Anterior cingulate cortex (tissue), 58 donors: ENCODE measurements at regions not wholly inside any gene's neighbourhood (a gene's known extent, or its start where the extent isn't known, plus 50 kb on each side); places are given as distances from the start of the nearest gene placed in this dataset.

ENCODE experiments used
- DNase-seq, 58 donors: peaks; one replicate each; lab custom pipeline; 2025; lab: John Stamatoyannopoulos, UW

GRCh38 chr5:8034852-8035251 lies 165.9 kb downstream of the MTRR start:
- no peak for DNase-seq

GRCh38 chr5:8048920-8049319 lies 180.0 kb downstream of the MTRR start:
- no peak for DNase-seq

- no peak for DNase-seq
These were observed 181.7 kb downstream of the MTRR start for GRCh38 chr5:8050616-8051175.

DNA sequence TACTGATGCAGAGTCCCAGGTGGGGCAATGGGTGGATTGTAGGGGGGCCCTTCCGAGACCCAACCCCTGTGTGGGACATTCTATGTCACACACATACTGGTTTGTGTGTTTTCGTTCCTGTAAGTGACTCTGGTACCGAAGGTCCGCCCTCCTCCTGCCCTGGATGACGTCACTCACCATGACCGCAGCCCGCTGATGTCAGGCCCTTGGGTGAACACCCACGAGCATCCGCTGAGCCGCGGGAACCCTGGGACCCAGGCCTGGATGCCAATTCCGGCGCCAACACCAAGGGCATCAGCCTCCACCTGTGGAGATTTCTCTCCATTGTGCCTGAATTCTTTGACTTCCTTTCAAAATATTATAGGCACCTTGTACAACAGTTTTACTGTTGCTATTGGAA lies 184.3 kb downstream of the MTRR start:
- no peak for DNase-seq

GRCh38 chr5:8057769-8058168 lies 188.8 kb downstream of the MTRR start:
- DNase-seq, result peak in 2 of 58 donors; percentile 13 to 18

- DNase-seq, result no peak
These were observed 189.8 kb downstream of the MTRR start for GRCh38 chr5:8058616-8059190.

- no peak for DNase-seq
These were observed 190.4 kb downstream of the MTRR start for GRCh38 chr5:8059337-8059736.

GRCh38 chr5:8060235-8060952 lies 191.4 kb downstream of the MTRR start:
- DNase-seq, result no peak

DNA sequence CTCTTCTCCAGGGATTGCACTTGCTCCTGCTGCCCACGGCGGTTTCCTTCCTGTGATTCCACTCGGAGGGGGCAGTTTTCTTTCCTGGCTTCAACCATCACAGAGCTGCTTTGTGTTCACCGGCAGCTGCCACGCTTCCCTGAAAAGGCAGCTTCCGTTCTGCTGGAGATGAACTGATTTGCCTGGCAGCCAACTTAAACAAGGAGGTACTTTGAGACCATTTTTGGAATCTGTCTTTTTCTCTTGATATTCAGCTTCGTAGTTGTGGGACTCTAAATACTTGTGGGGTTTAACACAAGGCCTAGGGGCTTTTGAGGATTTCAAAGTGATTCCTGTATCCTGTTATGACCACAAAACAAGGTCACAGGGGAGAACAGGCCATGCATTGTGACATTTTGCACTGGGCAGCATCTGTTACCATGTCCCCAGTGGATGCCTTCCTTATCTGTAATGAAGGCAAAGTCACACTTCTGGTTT lies 192.0 kb downstream of the MTRR start:
- DNase-seq, result peak in 30 of 58 donors; percentile 5 to 47 (median 23)

- DNase-seq, result no peak
These were observed 193.6 kb downstream of the MTRR start for GRCh38 chr5:8062521-8062920.

GRCh38 chr5:8068078-8068477 lies 199.1 kb downstream of the MTRR start:
- no peak for DNase-seq

DNA sequence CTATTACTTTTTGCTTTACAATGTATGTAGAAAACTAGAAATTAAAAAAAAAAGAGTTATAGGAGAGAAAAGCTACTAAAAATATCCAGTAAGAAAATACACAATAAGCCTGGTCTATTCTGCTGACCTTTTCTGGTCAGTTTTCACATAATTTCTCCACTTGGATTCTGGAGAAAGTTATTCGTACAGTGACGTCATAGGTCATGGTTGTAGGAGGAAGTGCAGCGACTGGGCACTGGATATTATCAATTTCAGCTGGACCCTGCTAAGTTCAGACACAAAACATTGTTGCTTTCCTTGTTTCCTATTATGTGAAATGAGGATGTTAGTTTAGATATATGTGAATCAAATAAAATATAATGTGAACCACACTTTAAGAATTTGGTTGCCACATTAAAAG lies 201.2 kb downstream of the MTRR start:
- no peak for DNase-seq

DNA sequence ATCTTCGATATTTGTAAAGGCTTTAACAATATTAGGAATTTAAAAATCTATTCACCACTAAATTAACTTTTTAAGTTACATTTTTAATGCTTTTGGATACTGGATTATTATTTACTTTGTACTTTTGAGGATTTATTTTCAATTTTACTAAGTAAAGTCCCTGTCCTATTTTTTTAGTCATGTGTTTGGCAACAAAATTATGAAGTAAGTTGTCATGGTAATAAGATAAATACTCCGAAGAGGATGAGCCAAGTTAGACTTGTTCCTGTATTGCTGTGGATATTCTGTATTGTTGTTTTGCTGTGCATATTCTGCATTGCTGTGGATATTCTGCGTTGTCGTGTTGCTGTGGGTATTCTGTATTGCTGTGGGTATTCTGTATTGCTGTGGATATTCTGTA lies 210.1 kb downstream of the MTRR start:
- no peak for DNase-seq

DNA sequence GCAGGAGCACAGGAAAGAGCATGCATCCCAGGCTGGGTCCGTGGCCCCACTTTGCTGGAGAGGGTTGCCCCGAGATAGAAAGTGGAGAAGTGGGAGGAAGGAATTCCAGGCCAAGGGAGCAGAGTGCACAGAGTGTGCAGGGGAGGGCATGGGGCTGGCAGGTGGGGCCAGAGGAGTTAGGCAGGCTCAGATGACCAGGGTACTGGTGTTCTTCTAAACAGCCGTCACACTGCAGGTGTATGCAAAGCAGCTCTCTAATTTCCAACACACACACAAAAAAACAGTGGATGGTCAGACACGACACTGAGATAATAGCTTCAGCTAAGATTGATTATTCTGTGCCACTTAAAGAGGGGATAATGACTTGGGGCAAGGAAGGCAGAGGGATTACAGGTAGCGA lies 212.2 kb downstream of the MTRR start:
- no peak for DNase-seq

- DNase-seq, result no peak
These were observed 224.7 kb downstream of the MTRR start for GRCh38 chr5:8093669-8094068.

- no peak for DNase-seq
These were observed 225.4 kb downstream of the MTRR start for GRCh38 chr5:8094304-8094703.

- no peak for DNase-seq
These were observed 228.2 kb downstream of the MTRR start for GRCh38 chr5:8097146-8097545.

DNA sequence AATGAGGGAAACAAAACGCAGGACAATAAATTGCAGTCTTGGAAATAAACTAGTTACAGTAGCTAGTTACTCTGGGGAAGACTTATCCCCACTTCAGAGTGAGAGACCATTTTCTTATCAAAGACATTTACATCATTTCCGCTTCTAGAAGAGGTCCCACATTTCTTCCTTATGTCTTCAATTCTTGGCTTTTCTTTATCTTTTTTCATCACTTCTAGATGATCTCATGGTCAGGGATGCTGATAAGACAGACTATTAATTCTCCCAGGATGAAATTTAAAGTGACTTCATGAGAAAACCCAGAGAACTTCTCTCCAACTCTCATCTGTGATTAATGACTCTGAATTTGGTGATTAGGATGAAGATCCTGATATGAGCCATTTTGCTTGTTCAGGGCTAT lies 229.1 kb downstream of the MTRR start:
- DNase-seq, result no peak

DNA sequence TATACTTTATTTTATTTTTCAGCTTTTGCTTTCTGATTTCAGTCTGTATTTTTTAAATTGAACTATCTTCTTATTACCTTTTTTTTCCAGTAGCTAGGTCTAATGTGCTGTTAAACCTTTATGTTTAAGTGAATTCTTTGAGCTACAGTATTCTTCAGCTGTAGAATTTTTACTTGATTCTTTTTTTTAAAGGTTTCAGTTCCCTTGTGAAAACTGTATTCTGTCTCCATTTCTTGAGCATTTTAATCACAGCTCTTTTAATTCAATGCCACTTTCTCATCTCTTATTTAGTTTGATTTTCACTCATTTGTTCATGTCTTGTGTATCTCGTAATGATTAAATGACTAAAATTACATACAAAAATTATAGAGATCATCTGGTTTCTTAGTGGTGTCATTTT lies 233.8 kb downstream of the MTRR start:
- no peak for DNase-seq

DNA sequence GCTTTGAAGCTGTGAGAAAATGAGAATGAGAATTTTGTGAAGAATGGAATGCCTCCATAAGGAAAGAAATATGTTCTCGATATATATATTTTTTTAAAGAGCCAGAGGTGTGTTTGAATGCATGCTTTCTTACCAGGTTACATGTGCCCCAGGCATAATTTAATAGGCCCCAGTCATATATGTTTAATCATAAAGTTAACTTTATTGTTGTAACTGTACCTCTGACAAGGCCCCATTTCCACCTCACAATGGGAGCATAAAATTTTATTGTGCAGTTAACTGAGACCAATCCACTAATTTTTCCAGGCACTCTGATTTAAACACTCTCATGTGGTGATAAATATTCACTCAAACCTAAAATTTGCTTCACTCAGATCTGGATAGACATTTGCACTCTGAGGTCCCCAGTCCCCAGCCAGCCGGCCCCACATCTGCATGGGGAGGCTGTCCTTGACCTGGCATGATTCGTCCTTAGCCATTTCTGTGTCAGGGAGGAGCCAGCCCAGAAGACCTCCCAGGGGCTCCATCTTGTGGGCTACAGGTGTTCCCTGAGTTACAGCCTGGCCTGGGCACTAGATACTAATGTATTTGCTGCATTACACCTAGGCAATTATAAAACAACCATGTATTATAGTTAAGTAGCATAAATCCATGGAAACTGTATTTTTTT lies 245.8 kb downstream of the MTRR start:
- DNase-seq, result no peak

- no peak for DNase-seq
These were observed 254.6 kb downstream of the MTRR start for GRCh38 chr5:8123559-8123958.

- no peak for DNase-seq
These were observed 265.7 kb downstream of the MTRR start for GRCh38 chr5:8134609-8135008.
